Liver (tissue), 8 donors: ENCODE measurements at regions not wholly inside any gene's neighbourhood (a gene's known extent, or its start where the extent isn't known, plus 50 kb on each side); places are given as distances from the start of the nearest gene placed in this dataset.

ENCODE experiments used
- DNase-seq: peaks from one replicate; pipeline ENCODE4 v3.0.0-alpha.2; 2017; ENCODE audit warnings: low spot score
- H3K27ac ChIP-seq, 2 donors: one replicate each; pipeline ENCODE4 v1.7.0; 2013; ENCODE audit warnings: inconsistent platforms in 2 of 2, low read length in 2 of 2, control low read depth in 1 of 2, low read depth in 1 of 2, mild to moderate bottlenecking in 1 of 2
- H3K27me3 ChIP-seq, 4 donors: one replicate each; pipeline versions ENCODE4 v1.6.1 to v1.7.0; 2013; ENCODE audit warnings: low read length in 3 of 4, inconsistent platforms in 1 of 4, mild to moderate bottlenecking in 1 of 4, moderate library complexity in 1 of 4; ENCODE audit not compliant: control insufficient read depth in 4 of 4, insufficient read depth in 4 of 4
- H3K36me3 ChIP-seq, 4 donors: one replicate each; pipeline versions ENCODE4 v1.6.1 to v1.7.0; 2013; ENCODE audit warnings: low read length in 3 of 4, mild to moderate bottlenecking in 3 of 4, low read depth in 1 of 4, moderate library complexity in 1 of 4; ENCODE audit not compliant: control insufficient read depth in 4 of 4, insufficient read depth in 3 of 4
- H3K4me1 ChIP-seq, 4 donors: one replicate each; pipeline versions ENCODE4 v1.6.1 to v1.7.0; 2013; ENCODE audit warnings: low read length in 3 of 4, mild to moderate bottlenecking in 3 of 4, moderate library complexity in 1 of 4; ENCODE audit not compliant: control insufficient read depth in 4 of 4, insufficient read depth in 4 of 4
- H3K4me3 ChIP-seq, 3 donors: one replicate each; pipeline versions ENCODE4 v1.6.1 to v1.7.0; 2013; ENCODE audit warnings: low read length in 3 of 3, control low read depth in 1 of 3, low read depth in 1 of 3, mild to moderate bottlenecking in 1 of 3
- H3K9ac ChIP-seq, 2 donors: one replicate each; pipeline ENCODE4 v1.7.0; 2013; ENCODE audit warnings: low read length in 2 of 2, mild to moderate bottlenecking in 2 of 2, moderate library complexity in 2 of 2, control low read depth in 1 of 2, low read depth in 1 of 2
- H3K9me3 ChIP-seq, 4 donors: one replicate each; pipeline versions ENCODE4 v1.6.1 to v1.7.0; 2013; ENCODE audit warnings: low read length in 3 of 4; ENCODE audit not compliant: control insufficient read depth in 4 of 4
- CTCF ChIP-seq: fragments of 150-350 bp; IDR thresholded peaks from 2 replicates; pipeline ENCODE4 v1.5.1; 2017; ENCODE audit warnings: improper control_type of control experiment, low read depth, low read length; ENCODE audit not compliant: missing input control
- EGR1 ChIP-seq, 2 donors: IDR thresholded peaks; 2 replicates each; pipeline ENCODE4 v1.6.1; 2016 to 2018; ENCODE audit warnings: antibody characterized with exemption in 2 of 2, low read depth in 2 of 2
- FOXA1 ChIP-seq: IDR thresholded peaks from 2 replicates; pipeline ENCODE4 v1.6.1; 2016; ENCODE audit warnings: antibody characterized with exemption
- FOXA2 ChIP-seq: IDR thresholded peaks from 2 replicates; pipeline ENCODE4 v1.6.1; 2016; ENCODE audit warnings: antibody characterized with exemption
- GABPA ChIP-seq, 2 donors: IDR thresholded peaks in 1 of 2; conservative IDR thresholded peaks in 1 of 2; 2 replicates each; pipeline ENCODE4 v1.6.1; 2016; ENCODE audit warnings: antibody characterized with exemption in 2 of 2, mild to moderate bottlenecking in 1 of 2, moderate library complexity in 1 of 2
- HNF4A ChIP-seq, 2 donors: conservative IDR thresholded peaks; 2 replicates each; pipeline ENCODE4 v1.6.1; 2016; ENCODE audit warnings: antibody characterized with exemption in 2 of 2, mild to moderate bottlenecking in 2 of 2
- HNF4G ChIP-seq: IDR thresholded peaks from 2 replicates; pipeline ENCODE4 v1.6.1; 2016; ENCODE audit warnings: antibody characterized with exemption
- JUND ChIP-seq, 2 donors: IDR thresholded peaks; 2 replicates each; pipeline ENCODE4 v1.6.1; 2016; ENCODE audit warnings: antibody characterized with exemption in 2 of 2
- MAX ChIP-seq: IDR thresholded peaks from 2 replicates; pipeline ENCODE4 v1.6.1; 2016; ENCODE audit warnings: antibody characterized with exemption
- NR2F2 ChIP-seq: IDR thresholded peaks from 2 replicates; pipeline ENCODE4 v1.6.1; 2016; ENCODE audit warnings: antibody characterized with exemption
- RAD21 ChIP-seq, 2 donors: IDR thresholded peaks; 2 replicates each; pipeline ENCODE4 v1.6.1; 2016; ENCODE audit warnings: antibody characterized with exemption in 2 of 2, mild to moderate bottlenecking in 2 of 2
- REST ChIP-seq: IDR thresholded peaks from 2 replicates; pipeline ENCODE4 v1.6.1; 2016; ENCODE audit warnings: antibody characterized with exemption, mild to moderate bottlenecking
- RXRA ChIP-seq, 2 donors: IDR thresholded peaks; 2 replicates each; pipeline ENCODE4 v1.6.1; 2017 to 2018; ENCODE audit warnings: antibody characterized with exemption in 2 of 2, mild to moderate bottlenecking in 1 of 2
- SP1 ChIP-seq: IDR thresholded peaks from 2 replicates; pipeline ENCODE4 v1.6.1; 2018; ENCODE audit warnings: antibody characterized with exemption, mild to moderate bottlenecking
- TAF1 ChIP-seq: conservative IDR thresholded peaks from 2 replicates; pipeline ENCODE4 v1.6.1; 2016; ENCODE audit warnings: antibody characterized with exemption, mild to moderate bottlenecking
- YY1 ChIP-seq: IDR thresholded peaks from 2 replicates; pipeline ENCODE4 v1.6.1; 2016; ENCODE audit warnings: antibody characterized with exemption, mild to moderate bottlenecking
- WGBS: extraction: QIAGEN DNeasy Blood & Tissue Kit; methylation state at CpG from one replicate; pipeline ENCODE4 v1.1.7; 2013; 5-methylcytosine and 5-hydroxymethylcytosine counted together
- TF ChIP-seq, protein P1 (sequence below): IDR thresholded peaks from 2 replicates; pipeline ENCODE4 v1.6.1; 2016; ENCODE audit warnings: antibody characterized with exemption
- TF ChIP-seq, protein P2 (sequence below): IDR thresholded peaks from 2 replicates; pipeline ENCODE4 v1.6.1; 2016; ENCODE audit warnings: antibody characterized with exemption
- donor health status: healthy.
- donor health status: healthy.
- donor health status: healthy.
- donor health status: healthy.
- donor health status: healthy.

GRCh38 chr16:17603626-17604025 lies 132.9 kb upstream of the XYLT1 start:
- 11% methylated on average over 1 of the region's 1 CpG for WGBS
- H3K36me3 ChIP-seq: no peaks in the 10 kb centered on the region
- DNase-seq: no peak
- H3K4me3 ChIP-seq: no peak overlapping the region
- TF ChIP-seq RAD21 (IDR thresholded peaks at IDR 0.05) (no peak), YY1 (no peak), TAF1 (no peak), RXRA (IDR thresholded peaks at IDR 0.05) (no peak)
- H3K4me1 ChIP-seq: no peaks in the 10 kb centered on the region
- H3K9ac ChIP-seq: no peak overlapping the region
- no peak overlapping the region for H3K27ac ChIP-seq
- peaks cover 0 to 2% (median under 1%) of the 10 kb centered on the region in 4 donors for H3K27me3 ChIP-seq
- H3K9me3 ChIP-seq: peaks cover 0 to 12% (median 8%) of the 10 kb centered on the region in 4 donors

- no peak overlapping the region for H3K4me3 ChIP-seq
- no peak overlapping the region for H3K27ac ChIP-seq
- H3K9me3 ChIP-seq: peaks cover 2 to 14% (median 8%) of the 10 kb centered on the region in 4 donors
- no peaks in the 10 kb centered on the region for H3K4me1 ChIP-seq
- 61% methylated on average over 3 of the region's 3 CpGs for WGBS
- no peaks in the 10 kb centered on the region for H3K36me3 ChIP-seq
- H3K9ac ChIP-seq: no peak overlapping the region
- no peak for TF ChIP-seq GABPA (IDR thresholded peaks at IDR 0.05 in 1 of 2, conservative IDR thresholded peaks at IDR 0.05 in 1 of 2)
- TF ChIP-seq NR2F2: no peak
- TF ChIP-seq, protein P1, sequence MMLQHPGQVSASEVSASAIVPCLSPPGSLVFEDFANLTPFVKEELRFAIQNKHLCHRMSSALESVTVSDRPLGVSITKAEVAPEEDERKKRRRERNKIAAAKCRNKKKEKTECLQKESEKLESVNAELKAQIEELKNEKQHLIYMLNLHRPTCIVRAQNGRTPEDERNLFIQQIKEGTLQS: no peak
- TF ChIP-seq RXRA (IDR thresholded peaks at IDR 0.05): no peak
- no peak for TF ChIP-seq FOXA1
- TF ChIP-seq JUND (IDR thresholded peaks at IDR 0.05): no peak
- TF ChIP-seq MAX: no peak
- no peak for TF ChIP-seq FOXA2
- TF ChIP-seq, protein P2, sequence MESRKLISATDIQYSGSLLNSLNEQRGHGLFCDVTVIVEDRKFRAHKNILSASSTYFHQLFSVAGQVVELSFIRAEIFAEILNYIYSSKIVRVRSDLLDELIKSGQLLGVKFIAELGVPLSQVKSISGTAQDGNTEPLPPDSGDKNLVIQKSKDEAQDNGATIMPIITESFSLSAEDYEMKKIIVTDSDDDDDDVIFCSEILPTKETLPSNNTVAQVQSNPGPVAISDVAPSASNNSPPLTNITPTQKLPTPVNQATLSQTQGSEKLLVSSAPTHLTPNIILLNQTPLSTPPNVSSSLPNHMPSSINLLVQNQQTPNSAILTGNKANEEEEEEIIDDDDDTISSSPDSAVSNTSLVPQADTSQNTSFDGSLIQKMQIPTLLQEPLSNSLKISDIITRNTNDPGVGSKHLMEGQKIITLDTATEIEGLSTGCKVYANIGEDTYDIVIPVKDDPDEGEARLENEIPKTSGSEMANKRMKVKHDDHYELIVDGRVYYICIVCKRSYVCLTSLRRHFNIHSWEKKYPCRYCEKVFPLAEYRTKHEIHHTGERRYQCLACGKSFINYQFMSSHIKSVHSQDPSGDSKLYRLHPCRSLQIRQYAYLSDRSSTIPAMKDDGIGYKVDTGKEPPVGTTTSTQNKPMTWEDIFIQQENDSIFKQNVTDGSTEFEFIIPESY: no peak
- no peak for TF ChIP-seq SP1
- no peak for TF ChIP-seq CTCF
- no peak for TF ChIP-seq RAD21 (IDR thresholded peaks at IDR 0.05)
- no peak for TF ChIP-seq TAF1
- no peak for TF ChIP-seq HNF4A (conservative IDR thresholded peaks at IDR 0.05)
- TF ChIP-seq YY1: no peak
- TF ChIP-seq HNF4G: no peak
- TF ChIP-seq REST: no peak
- no peak for TF ChIP-seq EGR1 (IDR thresholded peaks at IDR 0.05; ENCODE audit: low read depth in 2 of 2)
- H3K27me3 ChIP-seq: peaks cover 0 to 2% (median under 1%) of the 10 kb centered on the region in 4 donors
- no peak for DNase-seq
Observed at GRCh38 chr16:17602678-17603077, 131.9 kb upstream of the XYLT1 start.
